ENCODE measurements at regions not wholly inside any gene's neighbourhood (a gene's known extent, or its start where the extent isn't known, plus 50 kb on each side); places are given as distances from the start of the nearest gene placed in this dataset.

DNA sequence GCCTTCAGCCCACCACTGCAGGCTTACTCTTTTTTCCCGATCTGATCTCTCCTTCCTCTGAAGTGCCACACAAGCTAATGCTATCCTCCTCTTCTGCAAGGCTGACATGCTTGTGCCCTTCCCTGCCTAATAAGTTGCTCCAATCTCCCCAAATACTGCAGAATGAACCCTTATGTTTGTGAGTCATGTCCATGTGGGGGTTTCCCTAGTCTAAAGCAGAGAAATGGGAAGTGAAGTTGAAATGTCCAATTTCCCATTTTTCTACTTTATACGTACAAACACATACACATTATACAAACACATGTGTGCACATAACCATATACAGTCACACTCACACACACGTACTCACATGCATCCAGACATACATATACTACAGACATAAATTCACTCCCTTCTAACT is 288.1 kb upstream of the CELF4 start:
- BruUV-seq (replicated peaks), result no TSS peak
- Histone ChIP-seq H3K9ac (replicated peaks; ENCODE audit: extremely low read depth, insufficient read depth, low read length) (no peak overlapping the region), H3K36me3 (ENCODE audit: control insufficient read depth in 2 of 2, extremely low read depth in 1 of 2, insufficient read depth in 2 of 2, low read length in 2 of 2) (no peaks in the 10 kb centered on the region), H3K9me3 (replicated peaks; ENCODE audit: control insufficient read depth, insufficient read depth, low read length) (peaks cover 2% of the 10 kb centered on the region), H3K27me3 (ENCODE audit: control insufficient read depth in 2 of 2, insufficient read depth in 2 of 2, low read length in 2 of 2) (no peaks in the 10 kb centered on the region), H3K4me2 (ENCODE audit: insufficient read depth, low read length) (no peak overlapping the region), H4K20me1 (replicated peaks; ENCODE audit: control insufficient read depth, extremely low read depth, insufficient read depth, low read length) (no peaks in the 10 kb centered on the region), H3K27ac (ENCODE audit: insufficient read depth, low read depth, low read length) (no peak overlapping the region), H3K79me2 (ENCODE audit: control insufficient read depth, insufficient read depth, low read length) (no peaks in the 10 kb centered on the region), H3K9me1 (replicated peaks; ENCODE audit: control insufficient read depth, extremely low read depth, insufficient read depth, low read length) (no peaks in the 10 kb centered on the region), H3K4me3 (replicated peaks in 1 of 3; ENCODE audit: insufficient read depth in 1 of 3, low read depth in 1 of 3, low read length in 3 of 3) (no peak overlapping the region), H2AFZ (ENCODE audit: low read depth, low read length) (no peak overlapping the region), H3K4me1 (ENCODE audit: control insufficient read depth, extremely low read depth, insufficient read depth, low read length) (no peaks in the 10 kb centered on the region)
- CTCF ChIA-PET, result no interaction called here
- intact Hi-C loops (cut with micrococcal nuclease), result no loop called here
- no peak for FAIRE-seq
- POLR2A ChIA-PET, result no interaction called here
- no peak for DNase-seq (ENCODE audit: low read depth, low spot score)
- dilution Hi-C loops (cut with MboI; ENCODE audit: extremely low pct_ligation_motif_present, low sequenced_read_pairs), result no loop called here
- TF ChIP-seq, protein P1, sequence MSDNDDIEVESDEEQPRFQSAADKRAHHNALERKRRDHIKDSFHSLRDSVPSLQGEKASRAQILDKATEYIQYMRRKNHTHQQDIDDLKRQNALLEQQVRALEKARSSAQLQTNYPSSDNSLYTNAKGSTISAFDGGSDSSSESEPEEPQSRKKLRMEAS (IDR thresholded peaks at IDR 0.05; ENCODE audit: insufficient read depth, insufficient read length), result no peak
- TF ChIP-seq, protein P2, sequence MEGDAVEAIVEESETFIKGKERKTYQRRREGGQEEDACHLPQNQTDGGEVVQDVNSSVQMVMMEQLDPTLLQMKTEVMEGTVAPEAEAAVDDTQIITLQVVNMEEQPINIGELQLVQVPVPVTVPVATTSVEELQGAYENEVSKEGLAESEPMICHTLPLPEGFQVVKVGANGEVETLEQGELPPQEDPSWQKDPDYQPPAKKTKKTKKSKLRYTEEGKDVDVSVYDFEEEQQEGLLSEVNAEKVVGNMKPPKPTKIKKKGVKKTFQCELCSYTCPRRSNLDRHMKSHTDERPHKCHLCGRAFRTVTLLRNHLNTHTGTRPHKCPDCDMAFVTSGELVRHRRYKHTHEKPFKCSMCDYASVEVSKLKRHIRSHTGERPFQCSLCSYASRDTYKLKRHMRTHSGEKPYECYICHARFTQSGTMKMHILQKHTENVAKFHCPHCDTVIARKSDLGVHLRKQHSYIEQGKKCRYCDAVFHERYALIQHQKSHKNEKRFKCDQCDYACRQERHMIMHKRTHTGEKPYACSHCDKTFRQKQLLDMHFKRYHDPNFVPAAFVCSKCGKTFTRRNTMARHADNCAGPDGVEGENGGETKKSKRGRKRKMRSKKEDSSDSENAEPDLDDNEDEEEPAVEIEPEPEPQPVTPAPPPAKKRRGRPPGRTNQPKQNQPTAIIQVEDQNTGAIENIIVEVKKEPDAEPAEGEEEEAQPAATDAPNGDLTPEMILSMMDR (IDR thresholded peaks at IDR 0.05; ENCODE audit: extremely low read depth in 1 of 2, insufficient read depth in 1 of 2, low read depth in 1 of 2, low read length in 2 of 2), result no peak
- TF ChIP-seq EZH2 (IDR thresholded peaks at IDR 0.05; ENCODE audit: borderline replicate concordance, low read depth, low read length, severe bottlenecking) (no peak), MYC (IDR thresholded peaks at IDR 0.05; ENCODE audit: low read depth, low read length) (no peak), GATA2 (IDR thresholded peaks at IDR 0.05; ENCODE audit: insufficient read depth, insufficient read length, low read depth, low read length) (no peak), POLR2A (IDR thresholded peaks at IDR 0.05; ENCODE audit: low read depth, low read length) (no peak), FOS (IDR thresholded peaks at IDR 0.05; ENCODE audit: borderline replicate concordance, insufficient read depth, low read length) (no peak), JUN (IDR thresholded peaks at IDR 0.05; ENCODE audit: borderline replicate concordance, insufficient read depth, insufficient read length, low read depth) (no peak), POLR2AphosphoS5 (IDR thresholded peaks at IDR 0.05; ENCODE audit: insufficient read depth, low read depth, low read length) (no peak)

Data from endothelial cell of umbilical vein (primary cell).